ENCODE measurements at regions not wholly inside any gene's neighbourhood (a gene's known extent, or its start where the extent isn't known, plus 50 kb on each side); places are given as distances from the start of the nearest gene placed in this dataset.
"Not testable (repeated sequence)": the region's sequence is repeated elsewhere in the genome, so short reads cannot be mapped to it uniquely, and the experiment has no call there.

DNA sequence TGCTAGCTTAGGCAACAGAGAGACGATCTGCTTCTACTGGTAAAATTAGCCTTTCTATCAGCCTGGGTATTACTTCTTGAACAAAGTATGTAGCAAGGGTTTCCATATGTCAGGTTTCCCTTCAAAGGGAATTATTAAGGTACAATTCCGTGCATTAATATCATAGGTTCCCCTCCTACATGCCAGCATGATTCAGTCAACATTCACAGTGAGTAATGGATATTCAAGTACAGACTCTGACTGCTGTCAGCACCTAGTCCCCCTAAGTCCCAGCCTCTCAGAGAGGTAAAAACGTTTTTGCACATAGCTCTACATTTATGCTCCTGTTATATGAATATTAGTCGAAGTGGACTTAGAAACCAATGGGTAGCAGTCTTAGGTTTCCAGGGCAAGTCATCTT is 322.4 kb upstream of the CCNG1 start:
- DNase-seq (ENCODE audit: low read depth in 2 of 3, low spot score in 1 of 3), result no peak

DNA sequence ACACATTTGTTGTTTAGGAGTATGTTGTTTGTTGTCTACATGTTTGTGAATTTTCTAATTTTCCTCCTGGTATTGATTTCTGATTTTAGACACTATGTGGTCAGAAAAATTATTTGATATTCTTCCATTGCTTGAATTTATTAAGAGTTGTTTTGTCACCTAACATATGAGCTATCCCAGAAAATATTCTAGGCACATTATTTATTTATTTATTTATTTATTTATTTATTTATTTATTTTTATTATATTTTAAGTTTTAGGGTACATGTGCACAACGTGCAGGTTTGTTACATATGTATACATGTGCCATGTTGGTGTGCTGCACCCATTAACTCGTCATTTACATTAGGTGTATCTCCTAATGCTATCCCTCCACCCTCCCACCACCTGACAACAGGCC is 320.8 kb upstream of the CCNG1 start:
- DNase-seq (ENCODE audit: low read depth in 2 of 3, low spot score in 1 of 3), result not testable (repeated sequence)

DNA sequence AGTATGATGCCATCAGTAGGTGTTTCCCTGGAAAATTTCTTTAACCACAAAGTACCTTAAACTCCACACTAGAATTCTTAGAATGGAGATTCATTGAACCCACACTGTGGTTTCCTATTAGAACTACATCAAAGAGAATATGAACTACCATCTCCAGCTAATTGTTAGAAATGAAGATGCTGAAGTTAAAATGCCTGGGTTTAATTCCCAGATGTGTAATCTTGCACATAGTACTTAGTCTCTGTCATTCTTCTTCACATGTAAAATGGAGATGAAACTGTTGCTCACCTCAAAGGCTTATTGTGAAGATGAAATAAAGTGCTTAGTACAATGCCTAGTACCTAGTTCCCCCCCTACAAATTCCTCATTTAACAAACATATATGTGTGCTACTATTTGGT is 303.3 kb upstream of the CCNG1 start:
- DNase-seq (ENCODE audit: low read depth in 2 of 3, low spot score in 1 of 3), result no peak

DNA sequence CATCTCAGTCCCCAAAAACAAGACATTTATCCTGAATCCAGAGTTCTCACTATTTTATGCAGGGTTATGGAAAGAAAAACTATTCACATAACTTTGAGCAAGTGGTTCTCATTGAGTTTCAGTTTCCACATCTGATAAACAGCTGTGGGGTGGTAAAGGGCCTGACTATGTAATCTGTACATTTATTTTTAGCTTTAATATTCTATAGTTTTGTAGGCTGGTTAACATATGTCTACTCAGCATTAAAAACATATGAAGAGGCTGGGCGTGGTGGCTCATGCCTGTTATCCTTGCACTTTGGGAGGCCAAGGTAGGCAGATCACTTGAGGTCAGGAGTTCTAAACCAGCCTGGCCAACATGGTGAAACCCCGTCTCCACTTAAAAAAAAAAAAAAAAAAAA is 301.5 kb upstream of the CCNG1 start:
- no peak for DNase-seq (ENCODE audit: low read depth in 2 of 3, low spot score in 1 of 3)

DNA sequence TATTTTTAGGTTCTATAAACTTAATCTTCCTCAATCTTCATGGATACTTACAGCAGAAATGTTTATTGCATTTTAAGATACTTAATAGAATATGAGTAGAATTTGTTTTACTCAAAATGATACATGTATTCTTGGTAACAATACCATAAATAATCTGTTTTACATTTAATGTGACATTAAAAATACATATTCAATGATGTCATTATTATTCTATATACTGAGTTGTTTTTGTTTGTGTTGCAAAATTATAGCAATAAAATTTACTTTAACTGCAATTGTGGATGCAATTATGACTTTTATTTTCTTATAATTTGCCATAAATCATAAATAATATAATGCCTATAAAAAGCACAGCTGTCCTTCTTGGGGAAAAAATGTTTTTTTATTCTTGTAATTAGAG is 275.9 kb upstream of the CCNG1 start:
- DNase-seq (ENCODE audit: low read depth in 2 of 3, low spot score in 1 of 3), result no peak

DNA sequence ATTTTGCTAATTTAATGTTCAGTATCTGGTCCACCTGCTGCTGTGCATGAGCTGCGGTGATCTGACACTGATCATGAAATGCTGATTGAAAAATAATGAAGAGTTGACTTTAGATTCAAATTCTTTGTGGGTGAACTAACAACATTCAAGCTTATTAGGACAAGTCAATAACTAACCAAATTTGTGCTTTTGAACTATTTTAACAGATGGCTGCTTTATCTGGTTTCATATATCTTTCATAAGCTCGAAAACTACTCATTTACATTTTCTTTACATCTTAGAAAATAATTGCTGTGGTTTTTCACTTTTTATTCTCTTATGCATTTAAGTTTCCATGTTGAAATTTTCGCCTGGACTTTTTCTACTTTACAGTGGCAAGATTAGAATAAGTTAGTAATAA is 274.8 kb upstream of the CCNG1 start:
- DNase-seq (ENCODE audit: low read depth in 2 of 3, low spot score in 1 of 3), result no peak

DNA sequence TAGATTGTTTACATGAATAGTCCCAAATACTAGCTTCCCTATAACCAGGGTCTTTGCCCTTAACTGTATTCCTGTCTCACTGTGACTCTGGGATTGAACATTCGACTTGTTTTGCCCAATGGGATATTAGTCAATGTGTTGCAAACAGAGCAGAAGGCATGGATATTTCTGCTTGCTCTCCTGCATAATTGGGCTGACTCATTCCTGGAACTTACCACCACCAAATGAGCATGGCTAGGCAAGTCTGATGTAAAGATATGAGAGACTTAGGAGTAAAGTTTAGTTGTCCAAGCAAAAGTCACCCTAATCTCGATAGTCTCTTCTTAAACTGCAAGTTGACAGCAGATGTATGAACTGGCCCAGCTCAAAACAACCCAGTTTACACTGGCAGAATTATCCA is 273.5 kb upstream of the CCNG1 start:
- no peak for DNase-seq (ENCODE audit: low read depth in 2 of 3, low spot score in 1 of 3)

DNA sequence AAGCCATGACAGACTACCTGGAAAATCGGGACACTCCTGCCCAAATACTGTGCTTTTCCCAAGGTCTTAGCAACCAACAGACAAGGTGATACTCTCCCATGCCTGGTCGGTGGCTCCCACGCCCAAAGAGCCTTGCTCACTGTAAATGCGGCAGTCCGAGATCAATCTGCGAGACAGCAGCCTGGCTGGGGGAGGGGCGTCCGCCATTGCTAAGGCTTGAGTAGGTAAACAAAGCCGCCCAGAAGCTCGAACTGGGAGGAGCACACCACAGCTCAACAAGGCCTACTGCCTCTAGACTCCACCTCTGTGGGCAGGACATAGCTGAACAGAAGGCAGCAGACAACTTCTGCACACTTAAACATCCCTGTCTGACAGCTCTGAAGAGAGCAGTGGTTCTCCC is 272.1 kb upstream of the CCNG1 start:
- no peak for DNase-seq (ENCODE audit: low read depth in 2 of 3, low spot score in 1 of 3)

DNA sequence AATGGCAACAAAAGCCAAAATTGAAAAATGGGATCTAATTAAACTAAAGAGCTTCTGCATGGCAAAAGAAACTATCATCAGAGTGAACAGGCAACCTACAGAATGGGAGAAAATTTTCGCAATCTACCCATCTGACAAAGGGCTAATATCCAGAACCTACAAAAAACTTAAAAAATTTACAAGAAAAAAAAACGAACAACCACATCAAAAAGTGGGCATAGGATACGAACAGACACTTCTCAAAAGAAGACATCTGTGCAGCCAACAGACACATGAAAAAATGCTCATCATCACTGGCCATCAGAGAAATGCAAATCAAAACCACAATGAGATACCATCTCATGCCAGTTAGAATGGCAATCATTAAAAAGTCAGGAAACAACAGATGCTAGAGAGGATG is 267.2 kb upstream of the CCNG1 start:
- not testable (repeated sequence) for DNase-seq (ENCODE audit: low read depth in 2 of 3, low spot score in 1 of 3)

DNA sequence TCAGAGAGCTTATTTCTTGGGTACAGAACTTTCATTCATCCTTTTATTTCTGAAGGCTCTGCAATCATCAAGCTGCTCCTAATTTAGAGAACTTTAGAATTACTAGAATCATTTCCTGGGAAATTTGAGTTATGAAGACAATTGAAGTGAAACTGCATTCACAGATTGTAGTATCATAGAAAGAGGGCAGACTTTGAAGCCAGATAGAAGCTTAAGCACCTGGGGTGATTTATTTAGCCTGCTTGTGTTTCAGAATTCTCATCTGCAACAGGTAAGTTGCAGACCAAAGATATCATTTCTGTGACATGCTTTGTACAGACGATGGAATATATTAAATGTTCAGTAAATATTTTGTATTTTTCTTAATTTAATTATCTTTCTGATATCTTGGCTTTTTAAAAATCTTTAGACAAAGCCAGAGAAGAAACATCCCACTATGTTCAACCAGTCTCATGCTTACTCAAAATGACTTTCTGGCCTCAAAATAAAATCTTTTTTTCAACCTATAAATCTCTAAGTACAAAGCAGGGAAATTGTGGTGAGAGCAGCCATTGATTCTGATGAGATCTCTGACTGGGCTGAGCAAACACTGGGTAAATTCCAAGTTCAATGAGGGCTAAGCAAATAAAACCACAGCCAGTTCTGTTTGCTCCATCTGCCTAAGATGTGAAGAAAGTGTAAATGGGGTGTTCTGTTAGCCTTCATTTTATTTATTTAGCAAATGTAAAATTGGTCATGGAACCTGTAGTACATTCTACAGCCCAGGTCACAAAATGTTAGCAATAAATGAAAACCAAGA is 264.7 kb upstream of the CCNG1 start:
- no peak for DNase-seq (ENCODE audit: low read depth in 2 of 3, low spot score in 1 of 3)

DNA sequence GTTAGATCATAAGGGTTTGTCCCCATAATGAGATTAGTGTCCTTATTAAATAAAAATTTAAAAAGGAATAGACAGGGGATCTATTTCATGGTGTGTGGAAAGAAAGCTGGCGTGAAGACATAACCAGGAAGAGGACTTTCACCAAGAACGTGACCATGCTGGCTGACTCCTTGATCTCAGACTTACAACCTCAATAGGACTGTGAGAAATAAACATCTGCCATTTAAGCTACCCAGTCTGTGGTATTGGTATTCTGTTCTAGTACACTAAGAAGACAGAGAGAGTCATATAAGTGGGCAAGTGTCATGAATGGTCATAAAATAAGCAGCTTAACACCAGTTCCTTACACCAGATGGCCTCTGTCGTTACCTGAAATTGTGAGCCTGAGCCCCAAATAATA is 259.4 kb upstream of the CCNG1 start:
- no peak for DNase-seq (ENCODE audit: low read depth in 2 of 3, low spot score in 1 of 3)

DNA sequence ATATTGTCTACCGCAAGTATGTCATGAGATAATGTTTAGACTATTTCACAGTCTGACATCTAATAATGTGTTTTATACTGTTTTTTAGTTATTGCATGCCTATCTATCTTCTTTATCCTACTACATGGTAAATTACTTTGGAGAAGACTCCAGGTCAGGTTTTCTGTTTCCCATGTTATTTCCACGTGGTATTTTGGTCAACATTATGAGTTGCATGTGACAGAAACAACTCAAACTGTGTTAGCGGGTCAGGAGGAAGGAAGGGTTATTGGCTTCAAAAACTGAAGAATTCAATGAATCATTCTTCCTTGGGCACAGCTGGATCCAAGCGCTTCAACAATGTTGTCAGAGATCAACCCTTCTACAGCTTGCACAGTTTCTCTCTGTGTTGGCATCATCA is 252.1 kb upstream of the CCNG1 start:
- DNase-seq (ENCODE audit: low read depth in 2 of 3, low spot score in 1 of 3), result no peak

DNA sequence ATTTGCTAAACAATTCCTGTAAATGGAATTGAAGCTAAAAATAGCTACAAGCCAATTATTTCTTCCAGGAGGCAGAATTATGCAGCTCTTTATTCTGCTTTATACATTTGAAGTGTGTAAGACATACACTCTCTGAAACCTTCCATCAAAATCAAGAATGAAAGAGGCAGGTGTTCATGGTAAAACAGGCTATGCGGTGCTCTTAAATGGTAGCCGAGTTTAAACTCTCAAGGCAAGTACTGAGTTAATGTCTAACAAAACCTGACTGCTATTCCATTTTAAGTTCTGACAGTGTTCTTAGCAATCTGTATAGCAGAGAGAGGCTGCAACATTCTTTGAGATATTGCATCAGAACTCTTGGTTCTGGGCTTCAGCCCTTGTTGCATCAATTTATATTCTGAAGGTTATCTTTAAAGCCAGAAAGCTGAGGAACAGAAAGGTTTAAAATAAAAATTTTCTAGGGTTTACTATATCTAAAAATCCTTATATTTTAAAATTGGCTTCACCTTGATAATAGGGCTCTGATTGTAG is 248.3 kb upstream of the CCNG1 start:
- DNase-seq (ENCODE audit: low read depth in 2 of 3, low spot score in 1 of 3), result no peak

DNA sequence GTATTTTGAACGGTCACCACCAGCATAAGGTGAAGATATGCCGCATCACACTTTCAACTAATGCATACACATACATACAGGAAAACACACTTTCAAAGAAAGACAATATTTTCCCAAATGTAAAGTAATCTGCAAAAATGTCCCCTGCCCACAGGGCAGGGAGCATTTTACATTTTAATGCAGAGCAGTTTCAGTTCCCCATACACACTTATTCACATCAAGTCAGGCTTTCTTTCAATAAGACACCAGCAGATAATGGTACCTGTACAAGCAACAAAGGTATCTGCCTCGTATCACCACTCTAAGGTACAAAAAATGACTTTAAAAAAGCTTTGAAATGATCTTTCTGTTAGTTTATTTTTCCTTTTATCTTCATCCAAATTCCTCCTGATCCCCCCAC is 247.1 kb upstream of the CCNG1 start:
- DNase-seq (ENCODE audit: low read depth in 2 of 3, low spot score in 1 of 3), result no peak

DNA sequence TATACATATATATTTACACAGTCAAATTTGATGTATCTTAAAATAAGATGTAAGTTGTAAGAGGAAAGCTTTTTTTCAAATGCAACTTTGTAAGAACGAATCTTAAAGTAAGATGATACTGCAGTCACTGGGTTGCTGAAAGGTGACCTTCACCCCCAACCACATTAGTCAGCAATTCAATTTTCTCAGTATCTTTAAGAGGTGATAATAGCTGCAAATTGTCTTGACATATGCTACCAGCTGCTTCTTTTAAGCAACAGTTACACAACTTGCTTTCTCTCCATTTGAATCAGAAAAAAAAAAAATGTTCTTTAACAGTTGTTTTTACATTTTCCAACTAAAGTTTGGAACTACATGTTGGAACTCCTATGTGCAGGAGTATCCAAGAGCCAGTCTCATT is 246.6 kb upstream of the CCNG1 start:
- no peak for DNase-seq (ENCODE audit: low read depth in 2 of 3, low spot score in 1 of 3)

DNA sequence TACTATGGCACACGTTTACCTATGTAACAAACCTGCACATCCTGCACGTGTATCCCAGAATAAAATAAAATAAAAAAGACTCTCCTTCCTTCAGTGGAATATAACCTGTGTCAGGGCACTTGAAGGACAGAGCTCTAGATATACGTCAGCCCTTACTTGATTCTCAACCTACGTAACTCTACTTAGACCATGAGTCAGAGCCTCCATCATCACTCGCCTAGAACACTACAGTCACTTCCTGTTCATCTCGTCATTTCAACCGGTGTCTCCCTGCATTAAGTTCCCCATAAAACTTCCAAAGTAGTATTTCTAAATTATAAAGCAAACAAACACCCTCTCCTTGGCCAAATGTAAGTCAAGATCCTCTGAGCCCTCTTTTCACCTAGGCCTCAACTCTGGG is 243.5 kb upstream of the CCNG1 start:
- no peak for DNase-seq (ENCODE audit: low read depth in 2 of 3, low spot score in 1 of 3)

DNA sequence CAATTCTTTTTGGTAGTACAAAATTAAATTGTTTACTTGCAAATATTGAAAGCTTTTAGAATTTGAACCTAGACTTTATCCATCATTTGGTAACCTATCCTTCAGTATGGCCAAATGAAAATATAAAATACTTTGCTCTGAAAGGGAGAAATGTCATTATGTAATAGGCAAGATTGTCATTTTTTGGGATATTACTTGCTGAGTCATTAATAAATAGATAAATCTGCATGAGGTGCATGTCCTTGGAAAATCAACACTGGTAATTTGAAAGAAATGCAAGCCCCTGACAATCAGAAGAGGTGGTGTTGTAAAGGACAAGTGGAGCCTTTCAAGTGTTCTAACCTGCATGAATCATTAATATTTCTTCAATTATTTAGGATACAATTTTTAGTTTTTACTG is 231.8 kb upstream of the CCNG1 start:
- no peak for DNase-seq (ENCODE audit: low read depth in 2 of 3, low spot score in 1 of 3)

DNA sequence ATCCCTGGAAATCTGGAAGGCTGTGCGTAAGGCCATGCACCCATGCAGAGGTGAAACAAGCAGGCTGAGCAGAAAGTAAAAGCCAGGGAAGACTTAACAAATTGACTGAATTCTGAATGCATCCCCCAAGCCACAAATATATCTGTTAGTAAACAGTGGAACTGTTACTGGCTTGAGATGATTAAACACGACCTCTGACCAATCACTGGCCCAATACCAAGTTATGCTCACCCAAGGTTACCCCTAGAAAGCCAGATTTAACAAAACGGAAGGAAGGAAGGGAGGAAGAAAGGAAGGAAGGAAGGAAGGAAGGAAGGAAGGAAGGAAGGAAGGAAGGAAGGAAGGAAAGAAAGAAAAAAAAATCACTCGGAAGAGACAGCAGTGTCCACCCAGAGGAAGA is 215.8 kb upstream of the CCNG1 start:
- DNase-seq (ENCODE audit: low read depth in 2 of 3, low spot score in 1 of 3), result no peak

DNA sequence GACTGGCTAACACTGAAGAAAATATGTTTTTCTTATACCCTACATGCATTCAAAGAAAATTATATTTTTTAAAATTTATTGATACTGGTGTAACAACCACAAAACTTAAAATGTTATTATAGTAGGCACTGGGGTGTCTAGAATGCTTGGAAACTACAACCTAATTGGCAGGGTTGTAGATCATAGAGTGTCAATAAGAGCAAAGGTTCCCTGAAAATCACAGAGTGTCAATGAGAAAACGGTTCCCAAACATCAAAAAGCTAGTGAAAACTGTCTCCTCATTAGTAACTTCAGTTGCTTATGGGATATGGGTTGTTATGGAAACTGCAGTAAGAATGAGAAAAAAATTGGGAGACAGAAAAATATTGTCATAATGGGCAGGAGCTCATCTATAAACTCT is 214.4 kb upstream of the CCNG1 start:
- DNase-seq (ENCODE audit: low read depth in 2 of 3, low spot score in 1 of 3), result no peak

DNA sequence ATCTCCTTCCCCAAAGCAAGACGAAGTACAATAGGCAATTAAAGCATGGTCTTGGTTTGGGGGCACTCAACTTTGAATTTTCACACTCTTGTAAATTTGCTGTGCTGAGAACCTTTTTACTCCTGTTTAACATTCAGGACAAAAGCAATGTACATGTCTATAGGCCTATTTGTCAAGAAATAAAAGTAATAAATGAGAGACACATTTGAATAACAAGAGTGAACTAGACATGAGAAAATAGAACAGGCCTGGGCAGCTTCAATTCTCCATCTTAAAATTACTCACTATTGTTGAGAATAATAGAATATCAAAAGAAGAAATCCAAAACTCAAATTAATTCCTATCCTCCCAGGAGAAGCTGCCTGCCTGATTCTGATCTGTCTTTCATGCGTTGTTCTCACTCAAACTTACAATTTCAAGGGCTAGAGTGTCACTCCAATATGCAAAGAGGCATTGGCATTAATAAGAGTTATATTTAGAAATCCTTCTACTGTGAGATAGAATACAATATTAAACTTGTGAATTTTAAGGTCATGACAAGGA is 192.9 kb upstream of the CCNG1 start:
- no peak for DNase-seq (ENCODE audit: low read depth in 2 of 3, low spot score in 1 of 3)

DNA sequence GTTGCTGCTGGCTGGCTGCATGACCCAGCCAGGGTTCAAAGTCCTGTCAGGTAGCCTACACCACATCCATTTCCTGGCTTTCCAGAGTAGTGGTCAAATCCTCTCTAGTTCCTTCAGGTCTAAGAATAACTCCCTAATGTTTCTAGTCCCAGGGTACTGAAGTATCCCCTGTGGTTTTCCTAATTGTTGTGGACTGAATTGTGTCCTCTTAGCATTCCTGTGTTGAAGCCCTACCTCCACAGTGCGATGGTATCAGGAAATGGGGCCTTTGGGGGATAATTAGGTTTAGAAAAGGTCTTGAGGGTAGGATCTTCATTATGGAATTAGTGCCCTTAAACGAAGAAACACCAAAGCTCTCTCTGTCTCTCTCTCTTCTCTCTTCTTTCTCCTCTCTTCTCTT is 191.8 kb upstream of the CCNG1 start:
- DNase-seq (ENCODE audit: low read depth in 2 of 3, low spot score in 1 of 3), result no peak

DNA sequence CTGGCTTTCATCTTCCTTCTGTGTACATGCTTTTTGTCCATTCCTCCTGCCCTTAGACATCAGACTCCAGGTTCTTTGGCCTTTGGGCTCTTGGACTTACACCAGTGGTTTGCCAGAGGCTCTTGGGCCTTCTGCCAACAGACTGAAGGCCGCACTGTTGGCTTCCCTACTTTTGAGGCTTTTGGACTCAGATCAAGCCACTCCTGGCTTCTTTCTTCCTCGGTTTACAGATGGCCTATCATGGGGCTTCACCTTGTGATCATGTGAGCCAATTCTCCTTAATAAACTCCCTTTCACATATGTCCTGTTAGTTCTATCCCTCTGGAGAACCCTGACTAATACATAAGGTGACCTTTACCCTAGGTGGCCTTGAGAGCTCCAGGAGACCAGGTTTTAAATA is 189.1 kb upstream of the CCNG1 start:
- DNase-seq (ENCODE audit: low read depth in 2 of 3, low spot score in 1 of 3), result no peak

DNA sequence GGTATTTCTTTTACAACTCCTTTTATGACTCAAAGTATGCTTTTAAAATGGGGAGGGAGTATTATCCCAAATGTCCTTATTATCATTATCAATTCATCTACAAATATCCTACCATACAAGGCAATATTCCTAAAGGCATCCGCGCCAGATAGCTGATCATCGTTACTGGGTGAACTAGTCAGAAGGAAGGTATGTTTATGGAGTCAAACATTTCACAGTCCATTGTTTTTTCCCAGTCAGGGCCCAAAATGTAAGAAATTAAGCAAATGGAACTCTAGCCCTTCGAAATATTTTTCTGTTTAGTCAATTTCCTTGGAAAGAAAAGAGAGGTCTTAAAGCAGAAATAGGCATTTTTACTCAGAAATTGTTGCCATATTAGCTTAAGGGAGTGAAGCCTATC is 188.5 kb upstream of the CCNG1 start:
- DNase-seq (ENCODE audit: low read depth in 2 of 3, low spot score in 1 of 3), result no peak

Data from stimulated activated CD4-positive, alpha-beta T cell treated with anti-CD3 and anti-CD28 coated beads, Interleukin-12 subunit alpha, Interleukin-12 subunit beta, amount 100 ng/mL, for 48 hours (primary cell).